SU-DHL-6 (cell line): ENCODE measurements at regions not wholly inside any gene's neighbourhood (a gene's known extent, or its start where the extent isn't known, plus 50 kb on each side); places are given as distances from the start of the nearest gene placed in this dataset.

Source experiments
- H2AFZ ChIP-seq: fragments of 200-600 bp; sonication (generic); 2 replicates; pipeline ENCODE4 v1.6.1; 2014; ENCODE audit warnings: low read depth, mild to moderate bottlenecking, moderate library complexity, mixed read lengths, antibody characterized with exemption, low read length; ENCODE audit not compliant: severe bottlenecking
- H3F3A ChIP-seq: fragments of 200-600 bp; shearing (Covaris generic); 2 replicates; pipeline ENCODE4 v1.6.0; 2016; ENCODE audit warnings: antibody characterized with exemption, mild to moderate bottlenecking; ENCODE audit not compliant: insufficient read depth
- H3K27ac ChIP-seq: fragments of 200-600 bp; sonication (generic); 2 replicates; pipeline ENCODE4 v1.5.1; 2016; ENCODE audit warnings: low read depth, mild to moderate bottlenecking, low read length, moderate library complexity, mixed read lengths
- H3K27me3 ChIP-seq: fragments of 200-600 bp; sonication (generic), shearing (Covaris generic); 2 replicates; pipeline ENCODE4 v1.6.0; 2014; ENCODE audit warnings: mild to moderate bottlenecking, low read length
- H3K36me3 ChIP-seq: fragments of 200-600 bp; sonication (generic); 2 replicates; pipeline ENCODE4 v1.6.1; 2014; ENCODE audit warnings: mild to moderate bottlenecking, low read length, mixed read lengths
- H3K4me2 ChIP-seq: fragments of 300-600, 200-600 bp; shearing (Covaris generic), sonication (generic); 2 replicates; pipeline ENCODE4 v1.6.0; 2014; ENCODE audit warnings: low read length, low read depth, mild to moderate bottlenecking; ENCODE audit not compliant: poor library complexity, severe bottlenecking
- H3K4me3 ChIP-seq: fragments of 200-600 bp; sonication (generic); 2 replicates; pipeline ENCODE4 v1.5.1; 2014; ENCODE audit warnings: antibody characterized with exemption, low read length, mild to moderate bottlenecking, mixed read lengths; ENCODE audit not compliant: insufficient read depth, poor library complexity, severe bottlenecking
- H3K79me2 ChIP-seq: fragments of 200-600 bp; sonication (generic); 2 replicates; pipeline ENCODE4 v1.6.1; 2014; ENCODE audit warnings: mild to moderate bottlenecking, low read length, moderate library complexity; ENCODE audit not compliant: insufficient read depth
- H3K9ac ChIP-seq: fragments of 200-600 bp; sonication (generic); 2 replicates; pipeline ENCODE4 v1.7.0; 2014; ENCODE audit warnings: mild to moderate bottlenecking, low read length
- H3K9me2 ChIP-seq: fragments of 200-600 bp; sonication (generic); replicated peaks from 2 replicates; pipeline ENCODE4 v1.6.1; 2014; ENCODE audit warnings: low read length; ENCODE audit not compliant: insufficient read depth
- H3K9me3 ChIP-seq: fragments of 200-600 bp; sonication (generic); 2 replicates; pipeline ENCODE4 v1.6.1; 2014; ENCODE audit warnings: low read length, mixed read lengths; ENCODE audit not compliant: insufficient read depth
- H4K20me1 ChIP-seq: fragments of 200-600 bp; sonication (generic); 2 replicates; pipeline ENCODE4 v1.6.1; 2014; ENCODE audit warnings: low read depth, mild to moderate bottlenecking, antibody characterized with exemption, low read length, moderate library complexity, mixed read lengths
- CTCF ChIP-seq: fragments of 200-600 bp; sonication (generic); IDR thresholded peaks from one replicate; pipeline ENCODE4 v1.5.1; 2017; ENCODE audit warnings: antibody characterized with exemption, mild to moderate bottlenecking, low read length, moderate library complexity; ENCODE audit not compliant: insufficient read depth, poor library complexity, severe bottlenecking
- EZH2phosphoT487 ChIP-seq: fragments of 200-600 bp; sonication (generic), shearing (Covaris generic); conservative IDR thresholded peaks from 2 replicates; pipeline ENCODE4 v1.6.1; 2018; ENCODE audit warnings: mild to moderate bottlenecking, antibody characterized with exemption, low read length, moderate library complexity, mixed read lengths

GRCh38 chr5:104513640-104514072 is 951.1 kb upstream of the NUDT12 start:
- Histone ChIP-seq H2AFZ (no peak overlapping the region), H3K27ac (no peak overlapping the region), H3K79me2 (no peaks in the 10 kb centered on the region), H3K36me3 (no peaks in the 10 kb centered on the region), H3K4me2 (no peak overlapping the region), H3K9me3 (no peaks in the 10 kb centered on the region; the same call in 1 of the 2 replicates), H3K9ac (no peak overlapping the region), H3F3A (no peaks in the 10 kb centered on the region), H4K20me1 (no peaks in the 10 kb centered on the region), H3K9me2 (no peaks in the 10 kb centered on the region), H3K4me3 (no peak overlapping the region), H3K27me3 (no peaks in the 10 kb centered on the region)
- TF ChIP-seq EZH2phosphoT487 = no peak
- TF ChIP-seq CTCF = no peak

GRCh38 chr5:104513121-104513602 is 950.6 kb upstream of the NUDT12 start:
- Histone ChIP-seq H3K4me3 (no peak overlapping the region), H3K79me2 (no peaks in the 10 kb centered on the region), H3K27me3 (no peaks in the 10 kb centered on the region), H3K4me2 (no peak overlapping the region), H4K20me1 (no peaks in the 10 kb centered on the region), H3K9ac (no peak overlapping the region), H3F3A (no peaks in the 10 kb centered on the region), H3K36me3 (no peaks in the 10 kb centered on the region), H3K9me3 (no peaks in the 10 kb centered on the region; the same call in 1 of the 2 replicates), H2AFZ (no peak overlapping the region), H3K27ac (no peak overlapping the region), H3K9me2 (no peaks in the 10 kb centered on the region)
- no peak for TF ChIP-seq EZH2phosphoT487
- TF ChIP-seq CTCF = no peak

DNA sequence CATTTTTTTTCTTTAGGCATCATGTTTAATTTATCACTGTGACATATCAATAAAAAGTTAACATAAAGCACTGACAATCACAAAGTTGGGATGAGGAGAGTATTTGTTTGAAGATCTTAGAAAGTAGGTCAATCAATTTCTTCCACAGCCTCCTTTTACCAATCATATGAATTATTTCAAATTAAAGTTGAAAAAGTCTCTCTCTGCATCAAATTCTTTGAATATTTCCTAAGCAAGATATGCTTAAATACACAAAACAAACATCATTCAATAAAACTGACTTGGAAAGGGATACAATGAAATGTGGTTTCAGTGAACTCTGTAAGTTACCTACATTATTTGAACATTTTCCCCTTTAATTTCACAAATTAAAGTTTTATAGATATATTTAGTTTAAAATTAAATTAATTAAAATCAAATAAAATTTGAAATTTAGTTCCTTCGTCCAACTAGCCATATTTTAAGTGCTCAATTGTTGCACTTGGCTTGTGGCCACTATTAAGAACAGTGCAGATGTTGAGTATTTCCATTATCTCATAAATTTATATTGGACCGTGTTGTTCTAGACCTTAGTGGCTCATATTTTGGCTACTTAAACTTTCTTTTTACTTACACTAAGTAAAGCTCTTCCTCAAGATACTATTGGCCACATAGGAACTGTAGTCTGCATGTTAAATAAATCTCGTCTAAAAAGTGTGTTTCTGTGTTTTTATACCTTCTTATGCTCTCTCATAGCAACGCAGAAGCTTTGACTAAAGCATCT is 949.7 kb upstream of the NUDT12 start:
- Histone ChIP-seq H3K4me3 (no peak overlapping the region), H3K79me2 (no peaks in the 10 kb centered on the region), H4K20me1 (no peaks in the 10 kb centered on the region), H2AFZ (no peak overlapping the region), H3K9me3 (no peaks in the 10 kb centered on the region; the same call in 1 of the 2 replicates), H3K27me3 (no peaks in the 10 kb centered on the region), H3K36me3 (no peaks in the 10 kb centered on the region), H3K9ac (no peak overlapping the region), H3F3A (no peaks in the 10 kb centered on the region), H3K4me2 (no peak overlapping the region), H3K27ac (no peak overlapping the region), H3K9me2 (no peaks in the 10 kb centered on the region)
- no peak for TF ChIP-seq EZH2phosphoT487
- TF ChIP-seq CTCF = no peak
